Germinal center (tissue), 1 donor: ENCODE measurements at regions not wholly inside any gene's neighbourhood (a gene's known extent, or its start where the extent isn't known, plus 50 kb on each side); places are given as distances from the start of the nearest gene placed in this dataset.
"Not testable (repeated sequence)": the region's sequence is repeated elsewhere in the genome, so short reads cannot be mapped to it uniquely, and the experiment has no call there.

Source experiments
- DNase-seq: peaks from one replicate; pipeline ENCODE4 v3.0.0; 2012; ENCODE audit warnings: mixed read lengths, low spot score

- no peak for DNase-seq
These were observed 99.6 kb upstream of the FRMD4B start for GRCh38 chr3:69485489-69485888.

DNA sequence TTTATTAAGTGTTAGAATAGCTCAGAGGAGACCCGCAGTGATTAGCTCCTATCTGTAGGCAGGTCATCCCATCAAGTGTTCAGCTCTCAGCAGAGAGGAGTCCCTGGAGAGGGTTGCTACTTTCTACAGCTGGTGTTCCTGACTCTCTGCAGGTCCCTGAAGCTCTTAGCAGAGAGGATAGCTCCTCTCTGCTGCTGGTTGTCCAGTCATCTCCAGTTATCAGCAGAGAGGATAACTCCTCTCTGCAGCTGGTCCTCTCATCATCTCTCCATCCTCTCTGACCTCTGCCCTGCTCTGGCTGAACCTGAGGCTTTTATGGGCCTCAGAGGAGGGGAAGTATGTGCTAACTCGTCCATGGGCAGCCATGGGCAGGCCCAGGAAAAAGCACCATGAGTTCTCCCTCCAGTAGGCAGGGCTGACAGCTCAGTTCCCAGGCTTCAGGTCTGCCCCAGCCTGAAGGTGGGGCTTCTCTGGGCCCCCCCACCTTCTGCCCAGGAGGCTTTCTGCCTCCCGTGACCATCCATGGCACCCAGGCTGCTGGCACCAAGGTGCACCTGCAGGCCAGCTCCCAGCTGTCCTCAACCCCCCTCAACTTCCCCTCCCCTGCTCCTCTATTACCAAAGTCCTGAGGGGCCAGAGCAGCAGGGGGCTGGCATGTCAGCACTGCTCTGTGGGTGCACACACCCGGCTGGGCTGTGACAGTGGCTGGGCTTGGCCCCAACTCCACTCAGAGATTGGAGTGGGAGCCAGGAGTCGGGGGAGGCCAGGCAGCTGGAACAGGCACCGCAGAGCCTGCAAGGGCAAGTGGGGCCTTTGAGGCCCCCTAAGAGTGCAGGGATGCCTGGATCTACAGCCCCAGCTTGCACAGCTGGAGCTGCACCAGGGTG lies 98.9 kb upstream of the FRMD4B start:
- DNase-seq, result no peak

DNA sequence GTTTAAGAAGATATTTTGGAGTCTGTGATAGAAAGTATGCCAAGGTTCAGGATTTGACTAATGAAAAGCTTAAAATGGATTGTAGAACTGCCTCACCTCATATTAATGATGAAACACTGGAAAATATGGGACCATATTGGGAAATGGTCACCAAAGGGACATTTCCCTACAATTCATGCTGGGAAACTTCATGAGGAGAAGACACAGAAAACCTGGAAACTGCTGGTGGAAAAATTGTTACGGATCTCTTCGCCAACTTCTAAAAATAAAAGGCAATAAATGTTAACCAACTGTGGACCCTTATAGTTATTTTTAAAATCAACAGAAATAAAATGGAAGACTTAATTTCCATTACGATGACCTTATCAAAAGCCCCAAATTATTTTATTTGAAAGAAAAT lies 97.6 kb upstream of the FRMD4B start:
- no peak for DNase-seq

- DNase-seq, result not testable (repeated sequence)
These were observed 95.1 kb upstream of the FRMD4B start for GRCh38 chr3:69480986-69481385.

- DNase-seq, result no peak
These were observed 88.3 kb upstream of the FRMD4B start for GRCh38 chr3:69474186-69474585.

DNA sequence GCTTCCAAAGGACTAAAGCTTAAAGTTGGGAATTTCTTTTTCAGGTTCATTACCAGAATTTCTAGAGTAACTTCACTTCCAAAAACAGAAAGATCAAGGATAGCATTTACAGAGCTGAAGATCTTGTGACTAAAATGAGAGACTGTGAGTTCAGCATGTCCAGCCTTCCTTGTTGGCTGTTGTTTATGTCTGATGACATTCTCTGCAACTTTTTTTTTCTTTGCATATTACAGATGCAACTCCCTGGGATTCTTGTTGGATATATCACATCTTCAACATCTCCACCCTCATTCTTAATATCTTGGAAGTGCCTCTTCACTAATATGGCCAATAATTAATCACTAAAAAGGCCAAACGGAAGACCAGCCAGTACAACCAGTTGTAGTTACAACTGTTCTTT lies 86.2 kb upstream of the FRMD4B start:
- DNase-seq, result no peak

GRCh38 chr3:69463531-69463930 lies 77.6 kb upstream of the FRMD4B start:
- no peak for DNase-seq

DNA sequence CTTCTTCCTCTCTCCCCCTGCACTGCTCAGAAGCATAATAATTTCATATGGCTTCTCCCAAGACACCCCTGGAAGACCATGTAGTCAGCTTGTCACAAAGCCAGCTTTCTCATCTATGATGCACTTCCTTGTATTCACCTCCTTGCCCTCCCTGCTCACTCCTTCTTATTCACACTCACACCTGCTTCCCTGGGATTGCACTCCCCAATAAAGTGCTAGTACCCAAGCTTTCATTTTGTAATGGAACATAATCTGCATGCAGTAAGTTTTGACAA lies 76.9 kb upstream of the FRMD4B start:
- DNase-seq, result no peak

GRCh38 chr3:69462022-69462825 lies 76.3 kb upstream of the FRMD4B start:
- no peak for DNase-seq

GRCh38 chr3:69460034-69460433 lies 74.1 kb upstream of the FRMD4B start:
- DNase-seq, result no peak

GRCh38 chr3:69458803-69459365 lies 73.0 kb upstream of the FRMD4B start:
- DNase-seq, result no peak

GRCh38 chr3:69456631-69457030 lies 70.7 kb upstream of the FRMD4B start:
- no peak for DNase-seq

GRCh38 chr3:69454204-69454787 lies 68.4 kb upstream of the FRMD4B start:
- no peak for DNase-seq

GRCh38 chr3:69452295-69452694 lies 66.4 kb upstream of the FRMD4B start:
- no peak for DNase-seq

GRCh38 chr3:69451594-69451993 lies 65.7 kb upstream of the FRMD4B start:
- no peak for DNase-seq

GRCh38 chr3:69448877-69449276 lies 63.0 kb upstream of the FRMD4B start:
- DNase-seq, result no peak

- no peak for DNase-seq
These were observed 60.6 kb upstream of the FRMD4B start for GRCh38 chr3:69446402-69447072.

- no peak for DNase-seq
These were observed 59.6 kb upstream of the FRMD4B start for GRCh38 chr3:69445498-69445897.

- DNase-seq, result no peak
These were observed 59.1 kb upstream of the FRMD4B start for GRCh38 chr3:69445024-69445423.

DNA sequence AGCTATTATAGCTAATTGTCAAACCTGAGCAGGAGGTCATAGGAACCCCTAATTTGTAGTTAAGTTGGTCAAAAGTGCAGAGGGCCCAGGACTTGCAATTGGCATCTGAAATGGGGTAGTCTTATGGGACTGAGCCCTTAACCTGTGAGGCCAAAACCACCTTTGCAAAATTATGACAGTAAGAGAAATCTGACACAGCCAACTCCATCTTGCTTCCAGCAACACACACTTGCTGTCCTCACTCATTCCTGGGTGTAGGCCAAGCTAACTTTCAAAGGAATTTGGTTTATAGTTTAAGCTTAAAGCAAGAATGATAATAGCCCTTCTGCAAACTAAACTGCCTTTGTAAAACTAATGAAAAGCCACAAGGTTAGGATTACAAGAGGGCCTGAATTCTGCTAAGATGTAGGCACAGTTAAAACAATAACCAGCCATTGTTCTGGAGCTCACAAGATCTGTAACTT lies 57.6 kb upstream of the FRMD4B start:
- DNase-seq, result no peak

DNA sequence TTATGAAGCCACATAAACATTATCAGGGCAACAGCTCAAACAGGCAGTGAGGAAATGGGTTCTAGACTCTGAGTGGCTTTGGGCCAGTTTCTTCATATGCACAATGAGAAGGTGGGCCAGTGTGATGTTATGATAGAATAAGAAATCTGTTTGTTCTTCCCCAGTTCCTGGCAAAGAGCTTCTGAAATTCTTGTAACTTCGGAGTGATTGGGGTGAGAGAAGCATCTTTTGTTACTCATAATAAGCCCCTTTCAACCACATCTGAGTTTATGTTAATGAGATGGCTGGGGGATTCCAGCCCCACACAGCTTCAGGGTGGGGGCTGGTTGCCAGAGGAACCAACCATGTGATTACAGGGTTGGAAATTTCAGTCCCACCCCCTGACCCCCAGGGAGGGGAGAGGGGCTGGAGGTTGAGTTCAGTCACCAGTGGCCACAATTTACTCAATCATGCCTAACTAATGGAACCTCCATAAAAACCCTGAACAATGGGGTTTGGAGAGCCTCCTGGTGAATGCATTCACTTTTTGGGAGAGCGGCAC lies 57.0 kb upstream of the FRMD4B start:
- DNase-seq, result no peak

DNA sequence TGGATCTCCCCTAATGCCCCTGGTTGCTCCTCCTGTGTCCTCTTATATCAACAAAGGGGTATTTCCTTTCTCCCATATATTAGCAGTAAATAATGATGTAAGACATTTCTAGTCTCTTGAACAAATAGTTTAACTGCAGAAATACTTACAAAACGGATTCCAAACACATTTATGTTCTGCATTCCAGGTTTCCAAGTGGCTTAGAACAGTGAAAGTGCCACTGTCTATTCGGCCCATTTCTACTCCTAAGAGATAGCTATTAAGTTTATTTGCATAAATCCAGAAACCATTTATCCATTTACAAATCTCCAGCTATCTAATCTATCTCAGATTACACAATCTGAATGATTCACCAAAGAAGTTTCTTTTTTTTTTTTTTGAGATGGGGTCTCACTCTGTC lies 55.8 kb upstream of the FRMD4B start:
- no peak for DNase-seq
